SW 1271 (cell line): ENCODE measurements at regions not wholly inside any gene's neighbourhood (a gene's known extent, or its start where the extent isn't known, plus 50 kb on each side); places are given as distances from the start of the nearest gene placed in this dataset.

ENCODE experiments used
- DNase-seq, 2 experiments: peaks; one replicate each; lab custom pipeline; 2025; lab: John Stamatoyannopoulos, UW

DNA sequence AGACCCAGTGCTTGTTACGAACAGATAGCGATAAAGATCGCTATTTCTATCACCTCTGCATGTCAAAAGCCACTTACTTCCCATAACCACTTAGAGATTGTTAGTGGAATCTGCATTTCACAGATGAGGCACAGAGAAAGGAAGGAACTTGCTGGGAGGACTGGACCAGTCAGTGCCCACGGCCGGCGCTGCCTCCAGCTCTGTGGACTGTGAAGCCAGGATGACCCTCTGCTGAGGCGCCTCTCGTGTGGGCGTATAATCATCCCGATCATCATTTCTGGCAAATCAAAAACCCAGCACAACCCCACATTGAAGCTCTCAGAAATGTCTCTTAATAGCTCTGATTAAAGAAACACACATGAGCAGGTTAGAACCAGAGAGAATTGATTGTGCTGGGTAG, 61.5 kb upstream of the ADRA2C start:
- DNase-seq = no peak

- DNase-seq = no peak
Measured at GRCh38 chr4:3703677-3704521, 62.3 kb upstream of the ADRA2C start.

DNA sequence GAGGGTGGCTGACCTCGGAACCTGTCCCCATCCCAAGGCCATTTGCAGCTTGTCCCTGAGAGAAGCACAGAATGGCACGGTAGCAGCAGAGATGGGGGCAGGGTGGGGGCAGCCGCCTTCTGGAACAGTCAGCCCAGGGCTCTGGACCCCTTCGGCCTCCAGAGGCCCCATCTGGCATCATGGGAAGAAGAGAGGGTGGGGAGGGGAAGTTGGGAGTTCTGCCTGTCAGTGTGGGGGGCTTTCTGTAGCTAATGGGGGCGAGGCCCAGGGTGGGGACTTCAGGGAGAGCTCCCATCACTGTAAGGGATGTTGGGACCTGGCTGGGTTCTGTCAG, 62.9 kb upstream of the ADRA2C start:
- no peak for DNase-seq

- DNase-seq = no peak
Measured at GRCh38 chr4:3702561-3703221, 63.5 kb upstream of the ADRA2C start.

GRCh38 chr4:3701736-3702560, 64.2 kb upstream of the ADRA2C start:
- DNase-seq = no peak

DNA sequence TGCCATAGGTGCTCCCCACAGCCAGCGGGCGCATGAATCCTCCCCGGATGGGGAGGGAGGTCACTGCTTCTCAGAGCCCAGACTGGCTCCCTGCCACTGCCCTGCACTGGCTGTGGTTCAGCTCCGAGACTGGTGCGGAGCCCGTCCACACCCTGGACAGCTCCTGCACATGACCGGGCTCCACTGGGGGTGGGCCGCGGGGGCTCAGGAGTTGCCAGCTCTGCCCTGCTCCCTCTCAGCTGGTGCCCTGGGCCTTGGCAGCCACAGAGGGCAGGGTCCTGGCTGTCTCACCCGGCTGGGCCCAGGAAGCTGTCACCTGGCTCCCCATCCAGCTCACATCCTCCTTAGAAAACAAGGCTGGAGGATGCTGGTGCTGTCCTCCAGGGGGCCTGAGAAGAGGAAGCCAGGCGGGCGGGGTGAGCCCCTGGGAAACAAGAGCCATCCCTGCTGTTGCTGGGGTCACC, 64.9 kb upstream of the ADRA2C start:
- no peak for DNase-seq

DNA sequence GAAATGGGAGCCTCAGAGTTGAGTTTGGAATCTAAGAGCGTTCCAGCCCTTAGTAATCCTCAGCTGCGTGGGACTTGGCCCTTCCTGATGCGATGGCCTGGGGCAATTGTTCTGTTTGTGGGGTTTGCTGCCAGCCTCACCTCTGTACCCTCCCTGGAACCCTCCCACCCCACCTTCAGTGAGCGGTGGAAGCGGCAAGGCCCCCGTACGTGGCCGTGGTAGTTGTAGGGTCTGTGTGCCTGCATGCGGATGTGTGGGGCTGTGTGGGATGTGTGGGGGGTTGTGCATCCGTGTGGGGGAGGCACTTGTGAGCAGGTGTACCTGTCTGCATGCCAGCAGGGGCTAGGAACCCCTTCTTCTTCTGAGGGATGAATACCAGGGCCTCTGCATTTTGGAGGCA, 65.4 kb upstream of the ADRA2C start:
- DNase-seq = no peak

DNA sequence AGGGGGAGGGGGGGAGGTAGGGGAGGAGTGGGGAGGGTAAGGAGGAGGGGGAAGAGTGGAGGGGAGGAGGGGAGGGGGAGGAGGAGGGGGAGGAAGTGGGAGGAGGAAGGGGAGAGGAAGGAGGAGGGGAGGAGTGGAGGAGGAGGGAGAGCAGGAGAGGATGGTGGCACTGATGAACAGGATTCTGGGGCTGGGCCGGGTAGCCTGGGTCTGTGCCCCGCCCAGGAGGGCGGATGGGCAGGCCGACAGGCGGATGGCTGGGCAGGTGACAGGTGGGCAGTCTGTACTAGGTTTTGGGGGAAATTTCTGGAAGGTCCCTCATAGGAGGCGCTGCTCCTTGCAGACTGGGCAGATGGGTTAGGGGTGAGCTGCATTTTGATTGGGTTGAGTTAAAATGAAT, 66.0 kb upstream of the ADRA2C start:
- DNase-seq = no peak

- DNase-seq = no peak
Measured at GRCh38 chr4:3699678-3700077, 66.5 kb upstream of the ADRA2C start.

DNA sequence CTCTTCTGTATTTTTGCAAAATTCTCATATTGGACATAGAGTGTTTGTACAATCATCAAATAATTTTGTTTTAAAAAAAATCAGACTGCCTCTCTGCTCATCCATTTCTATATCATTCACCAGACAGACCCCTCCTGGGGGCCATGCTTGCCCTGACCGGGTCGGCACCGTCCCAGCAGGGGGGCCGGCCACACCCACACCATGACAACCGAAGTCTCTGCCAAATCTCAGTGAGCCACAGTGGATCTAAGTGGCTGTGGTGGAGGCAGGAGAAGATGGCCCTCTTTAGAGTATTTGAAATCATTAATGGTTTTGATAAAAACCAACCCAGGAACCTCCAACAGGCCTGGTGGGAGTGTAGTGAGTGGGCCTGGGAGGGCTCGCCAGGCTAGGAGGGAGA, 66.9 kb upstream of the ADRA2C start:
- no peak for DNase-seq

GRCh38 chr4:3697033-3697432, 69.2 kb upstream of the ADRA2C start:
- DNase-seq = no peak

DNA sequence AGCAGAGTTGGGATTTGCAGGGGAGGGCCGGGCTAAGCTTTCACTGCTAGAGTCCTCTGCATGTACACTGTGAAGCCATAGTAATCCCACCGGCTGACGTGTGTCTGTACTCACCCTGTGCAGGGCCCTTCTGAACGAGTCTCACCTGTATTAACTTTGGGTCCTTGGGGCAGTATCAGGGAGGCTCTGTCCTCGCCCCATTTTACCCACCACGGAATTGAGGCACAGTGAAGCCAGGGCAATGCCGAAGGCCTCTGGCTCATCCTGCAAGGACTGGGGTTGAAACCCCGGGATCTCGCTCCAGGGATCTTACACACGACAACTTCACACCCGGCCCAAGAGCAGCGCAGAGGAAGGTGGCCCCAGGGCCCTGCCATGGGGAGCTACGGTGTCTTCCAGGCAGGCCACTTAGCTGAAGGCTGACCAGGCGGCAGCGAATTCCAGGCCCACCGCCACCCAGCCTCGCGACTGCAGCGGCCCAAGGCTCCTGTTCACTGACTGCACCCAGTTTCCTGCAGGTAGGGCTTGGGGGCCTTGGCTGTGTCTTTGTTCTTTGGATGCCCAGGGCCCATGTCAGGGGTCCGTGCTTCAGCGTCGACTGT, 75.5 kb upstream of the ADRA2C start:
- no peak for DNase-seq

DNA sequence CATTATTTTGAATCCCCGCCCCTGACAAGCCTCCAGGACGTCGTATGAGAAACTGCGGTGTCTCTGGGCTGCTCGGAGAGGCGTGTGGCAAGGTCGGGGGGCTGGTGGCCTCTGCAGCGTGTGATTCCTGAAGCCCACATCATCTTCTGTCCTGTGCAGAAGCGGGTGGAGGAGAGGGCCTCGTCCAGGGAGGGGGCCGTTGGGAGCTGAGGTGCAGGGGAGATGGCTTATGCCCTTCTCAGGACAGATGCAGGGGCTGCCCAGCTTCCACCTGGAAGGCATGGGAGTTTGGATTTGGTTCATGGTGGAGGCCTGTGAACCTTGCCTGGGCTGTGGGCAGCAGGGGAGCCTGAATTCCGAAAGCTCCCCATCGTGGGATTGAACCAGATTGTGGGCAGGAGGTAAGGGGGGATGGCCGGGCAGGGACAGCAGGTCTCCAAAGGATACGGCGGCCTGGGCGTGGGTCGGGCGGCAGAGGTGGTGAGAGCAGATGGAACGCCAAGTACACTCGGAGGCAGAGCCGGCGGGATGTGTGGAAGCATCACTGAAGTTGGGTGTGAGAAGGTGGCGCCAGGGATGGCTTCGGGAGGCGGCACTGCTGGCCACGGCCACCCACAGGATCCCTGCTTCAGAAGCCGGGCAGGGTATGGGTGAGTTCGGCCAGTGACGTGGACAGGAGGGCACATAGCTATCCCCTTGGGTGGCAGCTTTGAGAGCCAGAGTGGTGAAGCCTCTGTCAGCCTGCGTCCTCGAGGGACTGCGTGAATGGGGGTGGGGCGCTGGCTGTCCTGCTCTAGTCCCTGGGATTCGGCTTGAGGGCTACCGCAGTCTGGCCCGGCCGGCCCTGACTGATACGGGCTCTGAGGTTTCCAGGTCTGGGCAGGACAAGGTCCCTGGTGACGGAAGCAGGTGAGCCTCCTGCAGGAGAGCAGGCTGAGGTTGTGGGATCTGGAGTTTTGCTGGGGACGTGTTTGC, 76.3 kb upstream of the ADRA2C start:
- DNase-seq = no peak

GRCh38 chr4:3689006-3689405, 77.2 kb upstream of the ADRA2C start:
- no peak for DNase-seq

- DNase-seq = no peak
Measured at GRCh38 chr4:3688018-3688998, 77.9 kb upstream of the ADRA2C start.

DNA sequence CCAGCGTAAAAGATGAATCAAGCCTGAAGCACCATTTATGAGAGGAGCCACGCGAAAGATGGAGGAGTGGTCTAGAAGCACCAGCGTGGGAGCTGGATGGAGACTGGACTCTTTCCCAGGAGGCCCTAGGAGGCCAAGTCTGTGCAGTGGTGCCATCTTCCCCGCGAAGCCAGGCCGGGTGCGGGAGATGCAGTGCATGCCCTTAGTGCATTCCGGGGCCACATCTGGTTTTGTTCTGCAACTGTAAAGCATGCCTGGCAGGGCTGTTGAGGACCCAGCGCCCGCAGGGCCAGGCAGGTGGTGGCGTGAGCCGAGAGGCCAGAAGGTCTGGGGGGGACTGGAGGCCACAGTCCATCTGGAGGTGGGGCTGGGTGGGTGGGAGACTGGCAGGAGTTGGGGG, 78.6 kb upstream of the ADRA2C start:
- DNase-seq = no peak

DNA sequence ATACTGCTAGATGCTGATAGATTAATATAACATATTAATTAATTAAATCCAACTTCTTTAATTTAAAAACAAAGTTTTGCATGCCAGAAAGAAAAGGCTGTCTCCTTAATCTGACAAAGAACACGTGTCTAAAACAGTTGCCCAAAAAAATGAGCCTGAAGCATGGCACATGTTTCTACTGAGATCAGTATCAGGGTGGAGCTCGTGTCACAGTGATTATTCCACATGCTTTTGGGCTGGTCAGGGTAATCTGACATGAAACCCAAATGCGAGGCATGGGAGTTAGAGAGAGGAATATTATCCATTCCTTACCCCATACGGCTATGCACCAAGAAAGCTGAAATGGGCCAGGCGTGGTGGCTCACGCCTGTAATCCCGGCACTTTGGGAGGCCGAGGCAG, 79.4 kb upstream of the ADRA2C start:
- DNase-seq = no peak

GRCh38 chr4:3685081-3685645, 81.0 kb upstream of the ADRA2C start:
- no peak for DNase-seq

GRCh38 chr4:3684546-3684945, 81.6 kb upstream of the ADRA2C start:
- DNase-seq = no peak
